Peyer's patch (tissue), 4 donors: ENCODE measurements at regions not wholly inside any gene's neighbourhood (a gene's known extent, or its start where the extent isn't known, plus 50 kb on each side); places are given as distances from the start of the nearest gene placed in this dataset.

Experiments
- POLR2A ChIP-seq, 2 donors: fragments of 450-650 bp; IDR thresholded peaks; one replicate each; pipeline ENCODE4 v1.5.1; 2017; ENCODE audit warnings: antibody characterized with exemption in 2 of 2, mild to moderate bottlenecking in 2 of 2, moderate library complexity in 2 of 2
- TF ChIP-seq, protein P1 (sequence below), 6 experiments: fragments of 450-650 bp in 4 of 6; fragments of 200-600 bp in 2 of 6; sonication (generic) in 1 of 6; IDR thresholded peaks; one replicate each; pipeline ENCODE4 v1.5.1; 2017 to 2019; ENCODE audit warnings: antibody characterized with exemption in 6 of 6, mild to moderate bottlenecking in 3 of 6, moderate library complexity in 1 of 6

- TF ChIP-seq, protein P1, sequence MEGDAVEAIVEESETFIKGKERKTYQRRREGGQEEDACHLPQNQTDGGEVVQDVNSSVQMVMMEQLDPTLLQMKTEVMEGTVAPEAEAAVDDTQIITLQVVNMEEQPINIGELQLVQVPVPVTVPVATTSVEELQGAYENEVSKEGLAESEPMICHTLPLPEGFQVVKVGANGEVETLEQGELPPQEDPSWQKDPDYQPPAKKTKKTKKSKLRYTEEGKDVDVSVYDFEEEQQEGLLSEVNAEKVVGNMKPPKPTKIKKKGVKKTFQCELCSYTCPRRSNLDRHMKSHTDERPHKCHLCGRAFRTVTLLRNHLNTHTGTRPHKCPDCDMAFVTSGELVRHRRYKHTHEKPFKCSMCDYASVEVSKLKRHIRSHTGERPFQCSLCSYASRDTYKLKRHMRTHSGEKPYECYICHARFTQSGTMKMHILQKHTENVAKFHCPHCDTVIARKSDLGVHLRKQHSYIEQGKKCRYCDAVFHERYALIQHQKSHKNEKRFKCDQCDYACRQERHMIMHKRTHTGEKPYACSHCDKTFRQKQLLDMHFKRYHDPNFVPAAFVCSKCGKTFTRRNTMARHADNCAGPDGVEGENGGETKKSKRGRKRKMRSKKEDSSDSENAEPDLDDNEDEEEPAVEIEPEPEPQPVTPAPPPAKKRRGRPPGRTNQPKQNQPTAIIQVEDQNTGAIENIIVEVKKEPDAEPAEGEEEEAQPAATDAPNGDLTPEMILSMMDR (IDR thresholded peaks at IDR 0.05) = no peak
- TF ChIP-seq POLR2A (IDR thresholded peaks at IDR 0.05) = no peak
Measured at GRCh38 chr19:5238700-5239099, 101.9 kb downstream of the PTPRS start.
